ENCODE measurements at regions not wholly inside any gene's neighbourhood (a gene's known extent, or its start where the extent isn't known, plus 50 kb on each side); places are given as distances from the start of the nearest gene placed in this dataset.

- TF ChIP-seq CTCF (IDR thresholded peaks at IDR 0.05 in 2 of 3, conservative IDR thresholded peaks at IDR 0.05 in 1 of 3; ENCODE audit: borderline replicate concordance in 1 of 3, insufficient read depth in 1 of 3, low read depth in 2 of 3, low read length in 2 of 3) (no peak), REST (IDR thresholded peaks at IDR 0.05; ENCODE audit: low read depth) (no peak)
Measured at GRCh38 chr12:58502841-58503240, 417.5 kb downstream of the LRIG3 start.
